ENCODE measurements at regions not wholly inside any gene's neighbourhood (a gene's known extent, or its start where the extent isn't known, plus 50 kb on each side); places are given as distances from the start of the nearest gene placed in this dataset.
"Not testable (repeated sequence)": the region's sequence is repeated elsewhere in the genome, so short reads cannot be mapped to it uniquely, and the experiment has no call there.

- DNase-seq (ENCODE audit: low spot score): no peak
Measured at GRCh38 chr2:215654148-215654819, 218.4 kb upstream of the FN1 start.

- DNase-seq (ENCODE audit: low spot score): no peak
Measured at GRCh38 chr2:215653344-215654030, 217.6 kb upstream of the FN1 start.

- no peak for DNase-seq (ENCODE audit: low spot score)
Measured at GRCh38 chr2:215652388-215652787, 216.5 kb upstream of the FN1 start.

- DNase-seq (ENCODE audit: low spot score): no peak
Measured at GRCh38 chr2:215651412-215651811, 215.5 kb upstream of the FN1 start.

GRCh38 chr2:215644233-215644897 is 208.5 kb upstream of the FN1 start:
- no peak for DNase-seq (ENCODE audit: low spot score)

- DNase-seq (ENCODE audit: low spot score): no peak
Measured at GRCh38 chr2:215638687-215639086, 202.8 kb upstream of the FN1 start.

GRCh38 chr2:215637651-215638050 is 201.8 kb upstream of the FN1 start:
- no peak for DNase-seq (ENCODE audit: low spot score)

GRCh38 chr2:215636816-215637215 is 200.9 kb upstream of the FN1 start:
- DNase-seq (ENCODE audit: low spot score): no peak

- DNase-seq (ENCODE audit: low spot score): no peak
Measured at GRCh38 chr2:215635788-215636139, 199.9 kb upstream of the FN1 start.

GRCh38 chr2:215635071-215635787 is 199.4 kb upstream of the FN1 start:
- DNase-seq (ENCODE audit: low spot score): no peak

- no peak for DNase-seq (ENCODE audit: low spot score)
Measured at GRCh38 chr2:215633360-215633759, 197.5 kb upstream of the FN1 start.

GRCh38 chr2:215631696-215632095 is 195.8 kb upstream of the FN1 start:
- DNase-seq (ENCODE audit: low spot score): no peak

GRCh38 chr2:215630796-215631195 is 194.9 kb upstream of the FN1 start:
- DNase-seq (ENCODE audit: low spot score): not testable (repeated sequence)

GRCh38 chr2:215627771-215628170 is 191.9 kb upstream of the FN1 start:
- no peak for DNase-seq (ENCODE audit: low spot score)

GRCh38 chr2:215626812-215627281 is 191.0 kb upstream of the FN1 start:
- no peak for DNase-seq (ENCODE audit: low spot score)

- DNase-seq (ENCODE audit: low spot score): no peak
Measured at GRCh38 chr2:215626063-215626462, 190.2 kb upstream of the FN1 start.

GRCh38 chr2:215625207-215625606 is 189.3 kb upstream of the FN1 start:
- no peak for DNase-seq (ENCODE audit: low spot score)

GRCh38 chr2:215624423-215624829 is 188.6 kb upstream of the FN1 start:
- DNase-seq (ENCODE audit: low spot score): no peak

- DNase-seq (ENCODE audit: low spot score): no peak
Measured at GRCh38 chr2:215622837-215623236, 187.0 kb upstream of the FN1 start.

- no peak for DNase-seq (ENCODE audit: low spot score)
Measured at GRCh38 chr2:215621381-215621780, 185.5 kb upstream of the FN1 start.

- DNase-seq (ENCODE audit: low spot score): no peak
Measured at GRCh38 chr2:215620528-215620927, 184.7 kb upstream of the FN1 start.

GRCh38 chr2:215619989-215620388 is 184.1 kb upstream of the FN1 start:
- no peak for DNase-seq (ENCODE audit: low spot score)

Data from iPS-NIHi11 (cell line).